GM23248 (cell line): ENCODE measurements at regions not wholly inside any gene's neighbourhood (a gene's known extent, or its start where the extent isn't known, plus 50 kb on each side); places are given as distances from the start of the nearest gene placed in this dataset.

ENCODE experiments used
- EZH2 ChIP-seq: fragments of 200-600 bp; sonication (generic); IDR thresholded peaks from 2 replicates; pipeline ENCODE4 v1.6.1; 2018; ENCODE audit warnings: antibody characterized with exemption, mild to moderate bottlenecking; ENCODE audit not compliant: insufficient read depth, poor library complexity, severe bottlenecking
- EZH2phosphoT487 ChIP-seq: fragments of 200-600 bp; sonication (generic); IDR thresholded peaks from 2 replicates; pipeline ENCODE4 v1.6.1; 2018; ENCODE audit warnings: antibody characterized with exemption, moderate library complexity, mild to moderate bottlenecking, low read depth; ENCODE audit not compliant: insufficient read depth

GRCh38 chr13:73171271-73171682 is 112.5 kb downstream of the KLF5 start:
- TF ChIP-seq EZH2phosphoT487: no peak
- no peak for TF ChIP-seq EZH2
